ENCODE measurements at regions not wholly inside any gene's neighbourhood (a gene's known extent, or its start where the extent isn't known, plus 50 kb on each side); places are given as distances from the start of the nearest gene placed in this dataset.

GRCh38 chr12:25817166-25817565 lies 141.3 kb upstream of the RASSF8 start:
- TF ChIP-seq EZH2 (IDR thresholded peaks at IDR 0.05; ENCODE audit: low read length) = no peak
- no peak for TF ChIP-seq CTCF (optimal IDR thresholded peaks at IDR 0.05 in 1 of 3, IDR thresholded peaks at IDR 0.05 in 1 of 3, conservative IDR thresholded peaks at IDR 0.05 in 1 of 3; ENCODE audit: extremely low read depth in 1 of 3, insufficient read depth in 2 of 3, low read length in 3 of 3)
- dilution Hi-C loops (cut with MboI; ENCODE audit: extremely low pct_ligation_motif_present, low sequenced_read_pairs) = no loop called here
- no peak for DNase-seq (ENCODE audit: low read depth, low spot score)
- H3K36me3 ChIP-seq (ENCODE audit: control insufficient read depth in 2 of 2, extremely low read depth in 1 of 2, insufficient read depth in 2 of 2, low read length in 2 of 2) = no peaks in the 10 kb centered on the region
- no peak overlapping the region for H3K4me2 ChIP-seq (ENCODE audit: control insufficient read depth, extremely low read depth, insufficient read depth, low read depth, low read length)
- no peak overlapping the region for H2AFZ ChIP-seq (ENCODE audit: control insufficient read depth, low read length)
- H3K9me1 ChIP-seq (ENCODE audit: control insufficient read depth, extremely low read depth, insufficient read depth, low read length) = no peaks in the 10 kb centered on the region
- no peaks in the 10 kb centered on the region for H4K20me1 ChIP-seq (ENCODE audit: control insufficient read depth, extremely low read depth, insufficient read depth, low read length)
- H3K79me2 ChIP-seq (ENCODE audit: control insufficient read depth, insufficient read depth, low read length) = no peaks in the 10 kb centered on the region
- H3K4me3 ChIP-seq (ENCODE audit: control insufficient read depth in 2 of 3, extremely low read depth in 1 of 3, insufficient read depth in 2 of 3, low read depth in 1 of 3, low read length in 3 of 3) = no peak overlapping the region
- H3K9me3 ChIP-seq (ENCODE audit: control insufficient read depth, low read depth, low read length) = no peaks in the 10 kb centered on the region
- no peak overlapping the region for H3K9ac ChIP-seq (ENCODE audit: control insufficient read depth, extremely low read depth, insufficient read depth, low read length)
- no peak for FAIRE-seq
- no peaks in the 10 kb centered on the region for H3K27me3 ChIP-seq (ENCODE audit: control insufficient read depth, extremely low read depth, insufficient read depth, low read length)
- H3K27ac ChIP-seq (ENCODE audit: control insufficient read depth, insufficient read depth, low read length) = no peak overlapping the region
- H3K4me1 ChIP-seq (ENCODE audit: control insufficient read depth, extremely low read depth, insufficient read depth, low read length) = no peaks in the 10 kb centered on the region

GRCh38 chr12:25818596-25819390 lies 139.7 kb upstream of the RASSF8 start:
- Histone ChIP-seq H3K4me3 (ENCODE audit: control insufficient read depth in 2 of 3, extremely low read depth in 1 of 3, insufficient read depth in 2 of 3, low read depth in 1 of 3, low read length in 3 of 3) (no peak overlapping the region), H3K36me3 (ENCODE audit: control insufficient read depth in 2 of 2, extremely low read depth in 1 of 2, insufficient read depth in 2 of 2, low read length in 2 of 2) (no peaks in the 10 kb centered on the region), H4K20me1 (ENCODE audit: control insufficient read depth, extremely low read depth, insufficient read depth, low read length) (no peaks in the 10 kb centered on the region), H3K9me1 (ENCODE audit: control insufficient read depth, extremely low read depth, insufficient read depth, low read length) (no peaks in the 10 kb centered on the region), H3K4me1 (ENCODE audit: control insufficient read depth, extremely low read depth, insufficient read depth, low read length) (no peaks in the 10 kb centered on the region), H3K27ac (ENCODE audit: control insufficient read depth, insufficient read depth, low read length) (no peak overlapping the region), H3K27me3 (ENCODE audit: control insufficient read depth, extremely low read depth, insufficient read depth, low read length) (no peaks in the 10 kb centered on the region), H3K79me2 (ENCODE audit: control insufficient read depth, insufficient read depth, low read length) (no peaks in the 10 kb centered on the region), H3K9me3 (ENCODE audit: control insufficient read depth, low read depth, low read length) (no peaks in the 10 kb centered on the region), H3K9ac (ENCODE audit: control insufficient read depth, extremely low read depth, insufficient read depth, low read length) (no peak overlapping the region), H2AFZ (ENCODE audit: control insufficient read depth, low read length) (no peak overlapping the region), H3K4me2 (ENCODE audit: control insufficient read depth, extremely low read depth, insufficient read depth, low read depth, low read length) (no peak overlapping the region)
- FAIRE-seq (no peak), DNase-seq (ENCODE audit: low read depth, low spot score) (no peak)
- dilution Hi-C loops (cut with MboI; ENCODE audit: extremely low pct_ligation_motif_present, low sequenced_read_pairs) = no loop called here
- TF ChIP-seq CTCF (optimal IDR thresholded peaks at IDR 0.05 in 1 of 3, IDR thresholded peaks at IDR 0.05 in 1 of 3, conservative IDR thresholded peaks at IDR 0.05 in 1 of 3; ENCODE audit: extremely low read depth in 1 of 3, insufficient read depth in 2 of 3, low read length in 3 of 3) = no peak
- TF ChIP-seq EZH2 (IDR thresholded peaks at IDR 0.05; ENCODE audit: low read length) = no peak
